ENCODE measurements at regions not wholly inside any gene's neighbourhood (a gene's known extent, or its start where the extent isn't known, plus 50 kb on each side); places are given as distances from the start of the nearest gene placed in this dataset.

DNA sequence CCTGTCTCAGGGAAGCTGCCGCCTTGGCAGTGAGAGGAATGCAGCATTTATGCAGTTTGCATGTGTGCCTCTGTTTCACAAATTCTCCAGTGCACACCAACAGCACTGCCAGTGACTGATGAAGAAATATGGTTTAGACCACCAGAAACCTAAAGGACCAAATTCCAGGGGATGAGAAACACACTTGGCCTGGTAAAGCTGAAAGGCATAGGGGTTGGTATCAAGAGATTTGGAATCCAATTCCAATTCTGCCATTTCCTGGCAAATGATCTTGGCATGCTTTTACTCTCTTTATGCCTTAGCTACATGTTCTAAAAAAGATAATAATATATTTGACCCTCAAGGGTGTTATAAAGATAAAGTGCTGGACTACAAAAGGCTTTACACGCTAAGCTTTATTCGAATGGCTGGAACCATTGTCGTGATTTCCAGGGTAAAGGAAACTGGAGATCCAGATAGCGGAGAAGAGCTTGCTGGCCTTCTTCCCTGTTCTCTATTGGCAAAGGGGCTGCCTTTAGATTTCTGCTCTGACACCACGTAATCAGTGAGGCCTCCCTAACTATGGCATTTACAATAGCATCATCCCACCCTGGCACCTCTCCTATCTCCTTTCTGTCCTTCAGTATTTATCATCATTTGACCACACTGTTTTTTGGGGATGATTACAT lies 359.8 kb upstream of the ASIC2 start:
- no peaks in the 10 kb centered on the region for H3K4me1 ChIP-seq
- H3K9me3 ChIP-seq: no peaks in the 10 kb centered on the region
- no peak for DNase-seq
- peaks cover 9% of the 10 kb centered on the region for H3K27me3 ChIP-seq
- TF ChIP-seq, protein P1, sequence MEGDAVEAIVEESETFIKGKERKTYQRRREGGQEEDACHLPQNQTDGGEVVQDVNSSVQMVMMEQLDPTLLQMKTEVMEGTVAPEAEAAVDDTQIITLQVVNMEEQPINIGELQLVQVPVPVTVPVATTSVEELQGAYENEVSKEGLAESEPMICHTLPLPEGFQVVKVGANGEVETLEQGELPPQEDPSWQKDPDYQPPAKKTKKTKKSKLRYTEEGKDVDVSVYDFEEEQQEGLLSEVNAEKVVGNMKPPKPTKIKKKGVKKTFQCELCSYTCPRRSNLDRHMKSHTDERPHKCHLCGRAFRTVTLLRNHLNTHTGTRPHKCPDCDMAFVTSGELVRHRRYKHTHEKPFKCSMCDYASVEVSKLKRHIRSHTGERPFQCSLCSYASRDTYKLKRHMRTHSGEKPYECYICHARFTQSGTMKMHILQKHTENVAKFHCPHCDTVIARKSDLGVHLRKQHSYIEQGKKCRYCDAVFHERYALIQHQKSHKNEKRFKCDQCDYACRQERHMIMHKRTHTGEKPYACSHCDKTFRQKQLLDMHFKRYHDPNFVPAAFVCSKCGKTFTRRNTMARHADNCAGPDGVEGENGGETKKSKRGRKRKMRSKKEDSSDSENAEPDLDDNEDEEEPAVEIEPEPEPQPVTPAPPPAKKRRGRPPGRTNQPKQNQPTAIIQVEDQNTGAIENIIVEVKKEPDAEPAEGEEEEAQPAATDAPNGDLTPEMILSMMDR (IDR thresholded peaks at IDR 0.05; ENCODE audit: low read depth, low read length): no peak
- no peak overlapping the region for H3K4me3 ChIP-seq (ENCODE audit: low read depth, low read length)
- no peaks in the 10 kb centered on the region for H3K36me3 ChIP-seq

DNA sequence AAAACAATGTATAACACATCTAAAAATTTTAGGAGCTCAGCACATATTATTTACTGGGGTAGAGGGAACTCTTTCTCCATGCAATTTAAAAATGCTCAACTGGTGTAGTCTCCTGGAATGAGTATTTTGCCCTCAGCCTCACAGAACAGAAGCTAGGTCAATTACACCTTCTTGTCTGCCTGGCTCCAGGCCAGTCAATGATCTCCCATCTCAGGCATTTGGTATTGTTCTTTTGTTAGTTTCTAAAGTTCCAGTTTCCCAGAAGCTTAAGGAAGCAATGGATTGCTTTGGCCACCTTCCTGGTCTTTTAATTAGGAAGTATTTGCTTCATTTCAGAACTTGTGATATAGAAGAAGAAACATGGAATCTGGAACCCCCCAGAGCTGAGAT lies 360.3 kb upstream of the ASIC2 start:
- DNase-seq: no peak
- TF ChIP-seq, protein P1 (IDR thresholded peaks at IDR 0.05; ENCODE audit: low read depth, low read length): no peak
- Histone ChIP-seq H3K27me3 (peaks cover 7% of the 10 kb centered on the region), H3K4me3 (ENCODE audit: low read depth, low read length) (no peak overlapping the region), H3K4me1 (no peaks in the 10 kb centered on the region), H3K36me3 (no peaks in the 10 kb centered on the region), H3K9me3 (no peaks in the 10 kb centered on the region)

DNA sequence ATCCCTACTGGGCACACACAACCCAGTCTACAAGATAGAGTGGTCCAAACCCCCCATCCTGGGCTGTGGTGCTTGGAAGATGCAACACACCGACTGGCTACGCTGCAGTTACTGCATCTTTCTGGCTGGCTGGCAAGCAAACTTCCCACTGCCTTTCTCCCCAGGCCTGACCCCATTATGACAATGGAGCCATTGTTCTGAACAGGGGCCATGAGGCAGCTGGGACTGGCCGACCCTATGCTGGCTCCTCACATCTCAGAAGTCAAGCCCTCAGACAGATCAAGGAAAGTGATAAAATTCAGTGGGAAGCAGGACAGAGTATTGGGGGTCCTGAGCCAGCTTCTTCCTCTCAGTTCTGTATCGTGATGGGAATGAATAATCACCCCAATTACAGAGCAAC lies 364.1 kb upstream of the ASIC2 start:
- no peak for DNase-seq
- no peak overlapping the region for H3K4me3 ChIP-seq (ENCODE audit: low read depth, low read length)
- H3K27me3 ChIP-seq: peaks cover 4% of the 10 kb centered on the region
- TF ChIP-seq, protein P1 (IDR thresholded peaks at IDR 0.05; ENCODE audit: low read depth, low read length): no peak
- H3K9me3 ChIP-seq: no peaks in the 10 kb centered on the region
- H3K4me1 ChIP-seq: no peaks in the 10 kb centered on the region
- no peaks in the 10 kb centered on the region for H3K36me3 ChIP-seq

DNA sequence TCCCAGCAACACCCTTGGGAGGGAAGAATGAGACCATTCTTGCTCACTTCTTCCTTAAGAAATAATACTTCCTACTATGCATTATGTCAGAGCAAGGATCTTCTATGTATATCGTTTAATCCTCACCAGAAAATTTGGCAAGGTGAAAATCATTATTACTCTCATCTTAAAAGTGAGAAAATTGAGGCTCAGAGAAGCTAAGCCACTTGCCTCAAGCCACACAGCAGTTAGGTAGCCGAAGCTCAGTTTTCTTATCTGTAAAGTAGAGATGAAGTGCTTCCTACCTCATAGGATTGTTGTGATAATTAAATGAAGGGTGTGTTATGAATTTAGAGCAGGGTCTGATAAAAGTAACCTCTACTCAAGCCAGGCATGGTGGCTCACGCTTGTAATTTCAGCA lies 368.9 kb upstream of the ASIC2 start:
- H3K9me3 ChIP-seq: no peaks in the 10 kb centered on the region
- peaks cover 7% of the 10 kb centered on the region; the same call in 1 of the 2 replicates for H3K27me3 ChIP-seq
- H3K4me3 ChIP-seq (ENCODE audit: low read depth, low read length): no peak overlapping the region
- H3K4me1 ChIP-seq: no peaks in the 10 kb centered on the region
- H3K36me3 ChIP-seq: no peaks in the 10 kb centered on the region
- TF ChIP-seq, protein P1 (IDR thresholded peaks at IDR 0.05; ENCODE audit: low read depth, low read length): no peak
- DNase-seq: no peak

DNA sequence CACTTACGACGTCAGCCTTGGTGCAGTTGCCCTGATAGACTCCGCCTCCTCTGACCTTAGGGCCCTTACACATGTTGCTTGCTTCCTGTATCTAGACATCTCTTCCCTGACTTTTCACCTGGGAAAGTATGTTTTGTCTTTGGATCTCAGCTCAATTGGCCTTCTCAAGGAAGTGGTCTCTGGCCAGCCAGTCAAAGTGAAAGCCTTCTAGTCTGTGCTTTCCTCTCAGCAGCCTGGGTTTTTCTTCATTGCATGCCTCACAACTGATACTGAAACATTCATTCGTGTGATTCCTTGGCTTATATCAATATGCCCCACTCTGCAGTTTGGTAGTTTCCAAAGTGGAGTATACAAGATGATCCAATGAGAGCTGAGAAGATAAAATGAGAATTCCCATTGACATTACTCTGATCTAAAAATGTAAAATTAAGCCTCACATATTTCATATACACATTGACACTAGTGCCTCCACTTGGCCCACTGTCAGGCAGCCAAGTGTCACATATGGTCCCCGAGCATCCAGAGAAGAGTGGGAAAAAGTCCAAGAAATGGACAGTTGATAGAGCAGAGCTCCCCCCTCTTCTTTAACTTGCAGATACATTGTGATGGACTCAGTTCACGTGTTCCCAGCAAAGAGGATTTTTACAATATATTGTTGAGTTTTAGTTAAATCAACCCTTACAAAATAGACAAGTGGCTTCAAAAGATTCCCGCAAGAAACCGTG lies 371.2 kb upstream of the ASIC2 start:
- TF ChIP-seq, protein P1 (IDR thresholded peaks at IDR 0.05; ENCODE audit: low read depth, low read length): no peak
- DNase-seq: no peak
- Histone ChIP-seq H3K36me3 (no peaks in the 10 kb centered on the region), H3K4me3 (ENCODE audit: low read depth, low read length) (no peak overlapping the region), H3K27me3 (peaks cover 7% of the 10 kb centered on the region; the same call in 1 of the 2 replicates), H3K9me3 (no peaks in the 10 kb centered on the region), H3K4me1 (no peaks in the 10 kb centered on the region)

DNA sequence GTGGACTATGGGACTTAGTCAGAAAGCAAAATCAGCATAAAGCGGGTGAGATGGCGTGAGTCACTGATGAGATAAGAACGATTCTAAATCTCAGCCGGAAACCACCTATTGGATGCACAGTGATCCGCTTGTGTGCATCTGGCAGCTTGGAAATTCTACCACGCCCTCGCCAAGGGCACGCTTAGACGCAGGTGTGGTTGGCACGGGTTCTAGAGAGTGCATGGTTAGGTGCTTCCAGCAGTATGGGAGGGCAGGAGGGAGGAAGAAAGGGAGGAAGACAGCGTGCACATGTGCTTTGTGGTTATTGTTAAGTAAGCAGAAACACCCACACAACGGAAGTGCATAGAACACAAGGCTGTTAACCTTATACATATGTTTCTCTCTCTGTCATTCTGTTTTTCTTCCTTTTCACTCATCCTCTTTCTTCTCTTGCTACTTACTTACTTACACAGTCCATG lies 374.0 kb upstream of the ASIC2 start:
- TF ChIP-seq, protein P1 (IDR thresholded peaks at IDR 0.05; ENCODE audit: low read depth, low read length): no peak

More for the DNA sequence above, 374.0 kb upstream of the ASIC2 start:
- Histone ChIP-seq H3K4me1 (no peaks in the 10 kb centered on the region), H3K27me3 (peaks cover 7% of the 10 kb centered on the region), H3K4me3 (ENCODE audit: low read depth, low read length) (no peak overlapping the region), H3K9me3 (no peaks in the 10 kb centered on the region), H3K36me3 (no peaks in the 10 kb centered on the region)
- no peak for DNase-seq
